HG02763 (cell line): ENCODE measurements at regions not wholly inside any gene's neighbourhood (a gene's known extent, or its start where the extent isn't known, plus 50 kb on each side); places are given as distances from the start of the nearest gene placed in this dataset.
"Not testable (repeated sequence)": the region's sequence is repeated elsewhere in the genome, so short reads cannot be mapped to it uniquely, and the experiment has no call there.

Experiments used
- ATAC-seq: cut with Tn5 transposase; IDR thresholded peaks from one replicate; pipeline ENCODE4 v1.9.1; 2021; ENCODE audit warnings: mild to moderate bottlenecking, moderate library complexity; ENCODE audit not compliant: unreplicated experiment

DNA sequence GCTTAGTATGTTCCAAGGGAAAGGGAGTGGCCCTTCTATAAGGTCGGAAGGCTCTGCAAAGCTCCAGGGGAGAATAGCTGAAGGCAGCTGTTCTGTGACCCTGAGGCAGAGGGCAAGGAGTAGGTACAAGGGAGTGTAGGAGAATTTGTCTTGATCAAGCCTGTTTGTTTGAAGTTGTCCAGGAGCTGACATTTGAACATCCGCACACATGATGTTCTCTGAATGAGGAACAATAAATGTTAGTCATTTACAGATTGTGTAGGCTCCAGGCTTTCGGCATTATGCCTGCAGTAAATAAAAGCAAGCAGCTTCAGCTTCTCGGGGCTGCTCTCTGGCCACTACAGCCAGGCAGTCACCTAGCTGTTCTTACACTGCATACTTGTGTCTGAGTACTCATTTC, 52.7 kb downstream of the CTAGE6 start:
- not testable (repeated sequence) for ATAC-seq

DNA sequence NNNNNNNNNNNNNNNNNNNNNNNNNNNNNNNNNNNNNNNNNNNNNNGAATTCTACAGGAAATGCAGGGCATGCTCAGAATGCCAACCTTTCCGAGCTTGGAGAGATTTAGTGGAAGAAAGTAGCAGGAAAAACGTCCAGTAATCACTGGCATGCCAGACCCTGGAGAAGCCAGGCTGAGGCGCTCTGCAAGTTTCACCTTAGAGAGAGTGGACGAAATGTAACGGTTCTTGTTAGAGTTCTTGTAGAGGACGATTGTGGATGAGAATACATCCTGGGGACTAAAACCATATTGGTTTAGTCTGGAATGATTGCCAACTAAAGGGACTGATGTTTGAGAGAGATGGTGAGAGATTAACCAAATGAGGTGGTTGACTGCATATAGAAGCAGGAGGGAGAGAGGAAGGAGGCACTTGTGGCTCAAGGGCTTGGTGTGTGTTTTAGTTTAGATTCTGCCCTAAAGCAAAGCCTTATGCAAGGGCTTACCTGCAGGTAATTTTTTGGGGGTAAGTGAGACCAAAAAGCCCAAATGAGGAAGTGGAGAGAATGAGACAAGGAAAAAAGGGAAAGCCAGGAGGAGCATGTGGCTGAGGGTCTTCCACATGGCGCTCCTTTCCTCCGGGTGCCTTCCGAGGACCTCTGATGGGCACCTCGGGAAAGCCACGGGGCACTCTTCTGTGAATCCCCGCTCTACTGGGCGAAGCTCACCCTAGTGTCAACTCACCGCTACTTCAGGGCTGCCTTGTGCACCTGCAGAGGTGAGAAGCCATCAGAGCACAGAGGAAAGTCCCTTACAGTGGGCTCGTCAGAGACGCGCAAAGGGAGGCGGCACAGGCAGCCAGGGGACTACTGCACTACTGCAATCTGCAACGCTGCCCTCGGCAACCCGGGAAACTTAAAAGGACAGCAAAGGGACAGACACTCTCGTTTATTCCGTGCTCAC, 56.5 kb downstream of the CTAGE6 start:
- peak; percentile 99 for ATAC-seq
